HL-60 (cell line): ENCODE measurements at regions not wholly inside any gene's neighbourhood (a gene's known extent, or its start where the extent isn't known, plus 50 kb on each side); places are given as distances from the start of the nearest gene placed in this dataset.

ENCODE experiments used
- DNase-seq, 2 experiments: peaks; one replicate each; pipeline ENCODE4 v3.0.0-alpha.2; 2010 to 2020; ENCODE audit warnings: low read depth in 1 of 2, low spot score in 1 of 2
- H3K27ac ChIP-seq: fragments of 250-450 bp; sonication (Bioruptor Pico); replicated peaks from 2 replicates; pipeline ENCODE4 v1.5.1; 2020; ENCODE audit warnings: mild to moderate bottlenecking, moderate library complexity
- H3K27me3 ChIP-seq: fragments of 250-450 bp; sonication (Bioruptor Pico); 2 replicates; pipeline ENCODE4 v1.5.1; 2021; ENCODE audit warnings: mild to moderate bottlenecking, moderate library complexity; ENCODE audit not compliant: insufficient read depth, poor library complexity, severe bottlenecking
- H3K4me3 ChIP-seq: replicated peaks from 2 replicates; pipeline ENCODE4 v1.5.1; 2011; ENCODE audit warnings: mild to moderate bottlenecking, control low read depth, low read length; ENCODE audit not compliant: insufficient read depth
- GABPA ChIP-seq: IDR thresholded peaks from 2 replicates; pipeline ENCODE4 v1.6.1; 2012; ENCODE audit warnings: low read depth
- POLR2AphosphoS5 ChIP-seq: IDR thresholded peaks from 2 replicates; pipeline ENCODE4 v1.6.1; 2012; ENCODE audit warnings: low read depth
- REST ChIP-seq: IDR thresholded peaks from 2 replicates; pipeline ENCODE4 v1.6.1; 2012; ENCODE audit warnings: low read depth; ENCODE audit not compliant: insufficient replicate concordance
- SPI1 ChIP-seq: IDR thresholded peaks from 2 replicates; pipeline ENCODE4 v1.6.1; 2012; ENCODE audit warnings: low read depth, mild to moderate bottlenecking, borderline replicate concordance
- TF ChIP-seq, protein P1 (sequence below): IDR thresholded peaks from one replicate; pipeline ENCODE4 v1.5.1; 2011; ENCODE audit warnings: low read length, control low read depth, inconsistent platforms; ENCODE audit not compliant: insufficient read depth

DNA sequence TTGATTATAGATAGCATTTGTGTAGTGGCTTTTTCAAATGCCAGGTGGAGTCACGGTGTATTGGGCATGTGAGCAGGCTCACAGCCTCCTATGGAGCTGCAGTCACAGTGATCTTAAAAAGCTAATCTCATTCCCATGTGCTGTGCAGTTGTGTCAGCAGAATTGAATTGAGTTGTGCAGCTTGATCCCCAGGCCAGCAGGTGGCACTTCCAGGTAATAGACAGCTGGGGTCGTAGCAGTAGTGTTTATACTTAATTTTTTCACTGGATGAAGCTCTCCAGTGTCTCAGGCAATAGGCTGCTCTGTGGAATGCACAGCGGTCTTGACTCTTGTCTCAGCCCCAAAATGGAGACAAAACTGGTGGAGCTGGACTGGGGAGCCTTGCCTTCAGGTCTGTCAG is 1028.1 kb downstream of the SH3BGRL start:
- no peak overlapping the region for H3K4me3 ChIP-seq
- no peak overlapping the region for H3K27ac ChIP-seq
- H3K27me3 ChIP-seq: no peaks in the 10 kb centered on the region
- TF ChIP-seq SPI1: no peak
- DNase-seq: no peak

GRCh38 chrX:82232679-82233078 is 1030.8 kb downstream of the SH3BGRL start:
- Histone ChIP-seq H3K27ac (no peak overlapping the region), H3K4me3 (no peak overlapping the region), H3K27me3 (no peaks in the 10 kb centered on the region)
- TF ChIP-seq POLR2AphosphoS5 (no peak), GABPA (no peak), SPI1 (no peak), REST (no peak)
- TF ChIP-seq, protein P1, sequence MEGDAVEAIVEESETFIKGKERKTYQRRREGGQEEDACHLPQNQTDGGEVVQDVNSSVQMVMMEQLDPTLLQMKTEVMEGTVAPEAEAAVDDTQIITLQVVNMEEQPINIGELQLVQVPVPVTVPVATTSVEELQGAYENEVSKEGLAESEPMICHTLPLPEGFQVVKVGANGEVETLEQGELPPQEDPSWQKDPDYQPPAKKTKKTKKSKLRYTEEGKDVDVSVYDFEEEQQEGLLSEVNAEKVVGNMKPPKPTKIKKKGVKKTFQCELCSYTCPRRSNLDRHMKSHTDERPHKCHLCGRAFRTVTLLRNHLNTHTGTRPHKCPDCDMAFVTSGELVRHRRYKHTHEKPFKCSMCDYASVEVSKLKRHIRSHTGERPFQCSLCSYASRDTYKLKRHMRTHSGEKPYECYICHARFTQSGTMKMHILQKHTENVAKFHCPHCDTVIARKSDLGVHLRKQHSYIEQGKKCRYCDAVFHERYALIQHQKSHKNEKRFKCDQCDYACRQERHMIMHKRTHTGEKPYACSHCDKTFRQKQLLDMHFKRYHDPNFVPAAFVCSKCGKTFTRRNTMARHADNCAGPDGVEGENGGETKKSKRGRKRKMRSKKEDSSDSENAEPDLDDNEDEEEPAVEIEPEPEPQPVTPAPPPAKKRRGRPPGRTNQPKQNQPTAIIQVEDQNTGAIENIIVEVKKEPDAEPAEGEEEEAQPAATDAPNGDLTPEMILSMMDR: no peak
- no peak for DNase-seq

- no peak for DNase-seq
- H3K27ac ChIP-seq: no peak overlapping the region
- TF ChIP-seq SPI1 (no peak), GABPA (no peak), REST (no peak), POLR2AphosphoS5 (no peak)
- TF ChIP-seq, protein P1: no peak
- H3K4me3 ChIP-seq: no peak overlapping the region
- H3K27me3 ChIP-seq: no peaks in the 10 kb centered on the region
Measured at GRCh38 chrX:82237328-82237727, 1035.4 kb downstream of the SH3BGRL start.
